Left ventricle myocardium superior (tissue), 1 donor: ENCODE measurements at regions not wholly inside any gene's neighbourhood (a gene's known extent, or its start where the extent isn't known, plus 50 kb on each side); places are given as distances from the start of the nearest gene placed in this dataset.
"Not testable (repeated sequence)": the region's sequence is repeated elsewhere in the genome, so short reads cannot be mapped to it uniquely, and the experiment has no call there.

Source experiments
- ATAC-seq: fragments of 200-7000 bp; cut with Tn5 transposase; one replicate; pipeline ENCODE4 v1.9.1; 2020; ENCODE audit warnings: mild to moderate bottlenecking, moderate library complexity
- DNase-seq: peaks from one replicate; pipeline ENCODE4 v3.0.0-alpha.2; 2020
- intact Hi-C: fragments of 100-400 bp; cut with micrococcal nuclease; formaldehyde crosslinking; loops from one replicate; pipeline ENCODE4 v1.11.0; 2022
- donor health status: DM: no; HTN: yes; CAD: no; lungs with severe emphysema.

GRCh38 chr14:71165121-71166031 is 258.1 kb downstream of the PCNX1 start:
- intact Hi-C loops: no loop called here
- no peak for ATAC-seq
- DNase-seq: no peak

DNA sequence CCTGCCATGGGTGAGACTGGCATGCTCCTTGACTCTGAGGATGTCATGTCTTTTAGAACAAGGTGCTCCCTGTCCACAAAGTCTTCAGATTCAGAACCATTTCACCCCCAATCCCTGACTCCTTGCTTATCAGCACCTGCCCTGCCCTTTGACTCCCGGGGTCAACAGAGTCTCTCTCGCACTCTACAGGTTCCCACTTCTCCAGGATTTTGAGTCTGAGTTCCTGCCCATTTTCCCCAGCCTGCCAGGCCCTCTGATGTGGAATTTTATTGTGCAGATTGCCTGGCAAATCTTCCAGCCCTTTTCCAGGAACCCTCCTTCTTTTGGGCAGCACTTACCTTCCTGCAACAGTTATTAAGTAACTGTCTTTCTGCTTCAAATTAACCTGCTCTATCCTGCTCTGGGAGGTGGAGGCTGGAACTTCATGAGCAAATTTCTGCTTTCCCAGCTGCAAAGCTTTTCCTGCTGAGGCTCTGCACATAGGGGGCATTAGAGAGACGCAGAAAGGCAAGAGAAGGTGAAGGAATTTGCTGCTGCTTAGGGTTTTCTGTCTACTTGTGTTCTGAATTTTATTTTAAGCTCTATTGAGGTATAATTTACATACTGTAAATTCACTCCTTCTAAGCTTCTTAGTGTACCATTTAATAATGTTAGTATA is 259.1 kb downstream of the PCNX1 start:
- intact Hi-C loops: no loop called here
- ATAC-seq (peak; percentile 29), DNase-seq (no peak)

DNA sequence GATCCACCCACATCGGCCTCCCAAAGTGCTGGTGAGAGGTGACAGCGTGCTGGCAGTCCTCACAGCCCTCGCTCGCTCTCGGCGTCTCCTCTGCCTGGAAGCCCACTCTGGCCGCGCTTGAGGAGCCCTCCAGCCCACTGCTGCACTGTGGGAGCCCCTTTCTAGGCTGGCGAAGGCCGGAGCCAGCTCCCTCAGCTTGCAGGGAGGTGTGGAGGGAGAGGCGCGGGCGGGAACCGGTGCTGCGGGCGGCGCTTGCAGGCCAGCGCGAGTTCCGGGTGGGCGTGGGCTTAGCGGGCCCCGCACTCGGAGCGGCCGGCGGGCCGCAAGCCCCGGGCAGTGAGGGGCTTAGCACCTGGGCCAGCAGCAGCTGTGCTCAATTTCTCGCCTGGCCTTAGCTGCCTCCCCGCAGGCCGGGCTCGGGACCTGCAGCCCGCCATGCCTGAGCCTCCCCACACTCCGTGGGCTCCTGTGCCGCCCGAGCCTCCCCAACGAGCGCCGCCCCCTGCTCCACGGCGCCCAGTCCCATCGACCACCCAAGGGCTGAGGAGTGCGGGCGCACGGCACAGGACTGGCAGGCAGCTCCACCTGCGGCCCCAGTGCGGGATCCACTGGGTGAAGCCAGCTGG is 260.2 kb downstream of the PCNX1 start:
- intact Hi-C loops, DNase-seq, ATAC-seq: not testable (repeated sequence)

GRCh38 chr14:71168161-71168560 is 260.9 kb downstream of the PCNX1 start:
- intact Hi-C loops, ATAC-seq: not testable (repeated sequence)

DNA sequence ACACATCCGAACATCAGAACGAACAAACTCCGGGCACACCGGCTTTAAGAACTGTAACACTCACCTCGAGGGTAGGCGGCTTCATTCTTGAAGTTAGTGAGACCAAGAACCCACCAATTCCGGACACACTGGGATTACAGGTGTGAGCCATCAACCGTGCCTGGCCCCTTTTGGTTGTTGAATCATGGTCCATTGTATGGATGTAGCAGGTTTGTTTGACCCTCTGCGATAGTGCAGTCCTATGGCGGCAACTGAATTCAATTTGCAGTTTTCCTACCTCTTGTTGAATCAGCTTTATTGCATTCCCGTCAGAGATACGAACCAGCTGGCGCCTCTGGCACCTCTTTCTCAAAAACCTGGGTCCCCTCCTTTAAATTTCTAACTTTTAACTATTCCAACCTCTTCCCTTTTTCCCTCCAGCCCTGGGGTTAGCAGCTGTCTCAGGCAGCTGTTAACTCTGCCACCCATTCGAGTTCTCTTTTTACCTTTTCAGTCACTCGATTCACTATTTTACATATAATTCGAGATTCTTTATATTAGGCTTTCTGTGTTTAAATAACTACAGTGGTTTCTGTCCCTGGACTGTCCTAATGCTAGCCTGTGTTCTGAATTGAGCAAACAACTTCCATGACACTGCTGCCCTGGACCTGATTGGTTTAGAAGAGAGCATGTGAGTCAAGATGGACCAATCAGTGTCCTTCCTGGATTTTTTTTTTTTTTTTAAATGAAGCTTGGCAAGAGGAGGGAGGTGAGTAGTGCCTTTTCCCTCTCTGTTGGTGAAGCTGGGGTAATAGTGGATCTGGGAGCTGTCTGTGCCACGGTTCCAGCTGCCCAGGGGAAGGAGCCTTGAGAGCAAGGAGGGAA is 261.5 kb downstream of the PCNX1 start:
- no peak for DNase-seq
- no peak for ATAC-seq
- intact Hi-C loops: no loop called here

More at GRCh38 chr14:71168161-71168560, 260.9 kb downstream of the PCNX1 start:
- not testable (repeated sequence) for DNase-seq

DNA sequence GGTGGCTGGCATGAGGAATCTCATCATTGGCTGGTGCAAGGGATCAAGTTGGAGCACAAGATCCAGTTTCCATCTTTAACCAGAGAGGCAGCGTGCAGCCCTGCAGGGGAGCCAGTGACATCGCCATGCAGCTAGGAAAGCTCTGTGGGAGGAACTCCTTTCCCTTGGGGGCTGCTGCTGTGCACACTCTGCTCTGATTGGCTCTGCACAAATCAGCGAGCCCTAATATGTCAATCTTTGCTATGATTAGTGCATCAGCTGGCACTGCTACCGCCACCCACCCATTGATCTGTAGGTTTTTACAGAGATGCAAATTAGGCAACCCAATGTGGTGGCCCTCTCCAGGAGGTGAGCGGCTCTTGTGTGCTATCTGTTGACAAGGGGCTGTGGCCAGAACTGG is 262.6 kb downstream of the PCNX1 start:
- intact Hi-C loops: no loop called here
- DNase-seq (no peak), ATAC-seq (no peak)

- no peak for ATAC-seq
- DNase-seq: no peak
- intact Hi-C loops: no loop called here
These were observed 268.2 kb downstream of the PCNX1 start for GRCh38 chr14:71175491-71175890.

- intact Hi-C loops: no loop called here
- no peak for ATAC-seq
These were observed 271.8 kb downstream of the PCNX1 start for GRCh38 chr14:71179066-71179465.

GRCh38 chr14:71180397-71180796 is 273.1 kb downstream of the PCNX1 start:
- ATAC-seq (no peak), DNase-seq (no peak)
- intact Hi-C loops: no loop called here

More at GRCh38 chr14:71179066-71179465, 271.8 kb downstream of the PCNX1 start:
- no peak for DNase-seq

GRCh38 chr14:71181215-71182003 is 274.1 kb downstream of the PCNX1 start:
- no peak for ATAC-seq
- intact Hi-C loops: no loop called here
- no peak for DNase-seq

- intact Hi-C loops: no loop called here
- no peak for DNase-seq
- ATAC-seq: no peak
These were observed 276.8 kb downstream of the PCNX1 start for GRCh38 chr14:71183876-71184689.

DNA sequence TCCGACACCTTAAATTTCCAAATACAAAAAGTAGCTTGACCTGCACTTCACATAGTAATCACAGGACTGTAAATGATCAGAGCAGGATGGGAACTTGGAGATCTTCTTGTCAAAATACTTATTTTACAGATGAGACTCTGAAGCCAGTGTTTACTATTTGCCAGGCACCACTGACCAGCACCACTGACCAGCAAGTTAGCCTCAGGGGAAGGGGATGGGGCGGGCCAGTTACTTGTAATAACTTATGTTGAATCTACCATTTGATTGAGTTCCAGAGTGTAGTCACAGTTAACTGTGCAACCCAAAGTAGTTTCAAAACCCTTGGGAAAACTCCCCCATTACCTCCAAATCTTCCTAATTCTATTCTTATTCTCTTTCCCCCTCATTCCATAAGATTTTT is 278.4 kb downstream of the PCNX1 start:
- intact Hi-C loops: no loop called here
- ATAC-seq (no peak), DNase-seq (no peak)

DNA sequence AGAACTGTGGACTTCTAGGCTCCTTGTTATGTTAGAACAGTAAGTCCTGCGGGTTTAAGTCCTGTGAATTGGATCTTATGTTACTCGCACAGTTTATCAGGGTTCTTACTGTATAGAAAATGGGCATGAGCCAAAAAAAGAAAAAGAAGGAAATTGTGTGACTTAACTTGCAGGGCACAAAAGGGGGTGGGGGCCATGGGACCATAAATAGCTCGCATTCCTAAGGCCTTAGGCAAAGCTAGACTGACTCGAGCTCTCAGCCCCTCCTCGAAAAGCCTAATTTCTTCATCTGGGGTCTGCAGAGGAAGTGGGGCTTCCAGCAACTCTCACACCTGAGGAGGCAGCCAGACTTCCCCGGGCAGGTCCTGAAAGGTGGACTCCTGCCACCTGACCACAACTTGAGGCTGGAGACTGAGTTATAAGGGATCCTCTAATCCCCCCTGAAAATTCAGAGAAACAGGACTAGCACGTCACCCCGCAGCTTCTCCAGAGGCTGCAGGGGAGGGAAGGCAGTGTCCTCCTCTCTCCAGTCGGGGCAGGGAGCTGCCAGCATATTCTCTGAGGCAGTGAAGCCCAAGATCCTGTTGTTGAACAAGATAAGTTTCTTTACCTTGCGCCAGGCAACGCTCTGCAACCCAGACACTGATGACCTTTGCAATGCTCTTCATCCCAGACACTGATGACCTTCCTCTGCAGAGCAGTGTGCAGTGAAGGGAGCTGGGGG is 280.5 kb downstream of the PCNX1 start:
- DNase-seq (no peak), ATAC-seq (no peak)
- intact Hi-C loops: no loop called here

DNA sequence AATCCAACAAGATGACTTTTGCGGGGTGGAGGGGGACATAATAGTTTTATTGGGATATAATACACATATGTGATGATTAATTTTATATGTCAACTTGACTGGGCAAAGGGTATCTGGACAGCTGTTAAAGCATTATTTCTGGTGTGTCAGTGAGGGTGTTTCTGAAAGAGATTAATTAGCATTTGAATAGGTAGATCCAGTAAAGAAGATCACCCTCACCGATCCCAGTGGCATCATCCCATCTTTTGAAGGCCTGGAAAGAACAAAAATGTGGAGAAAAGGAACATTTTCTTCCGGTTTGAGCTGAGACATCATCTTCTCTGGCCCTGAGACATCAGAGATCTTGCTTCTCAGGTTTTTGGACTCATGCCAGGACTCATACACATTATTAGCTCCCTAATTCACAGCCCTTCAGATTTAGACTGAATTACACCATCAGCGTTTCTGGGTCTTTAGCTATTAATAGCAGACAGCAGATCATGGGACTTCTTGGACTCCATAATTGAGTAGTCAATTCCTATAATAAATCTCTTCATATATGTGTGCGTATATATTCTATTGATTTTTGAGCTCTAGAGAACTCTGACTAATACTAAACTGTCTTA is 283.6 kb downstream of the PCNX1 start:
- intact Hi-C loops: no loop called here
- DNase-seq (no peak), ATAC-seq (no peak)

GRCh38 chr14:71193663-71194062 is 286.4 kb downstream of the PCNX1 start:
- DNase-seq (no peak), ATAC-seq (no peak)
- intact Hi-C loops: no loop called here

DNA sequence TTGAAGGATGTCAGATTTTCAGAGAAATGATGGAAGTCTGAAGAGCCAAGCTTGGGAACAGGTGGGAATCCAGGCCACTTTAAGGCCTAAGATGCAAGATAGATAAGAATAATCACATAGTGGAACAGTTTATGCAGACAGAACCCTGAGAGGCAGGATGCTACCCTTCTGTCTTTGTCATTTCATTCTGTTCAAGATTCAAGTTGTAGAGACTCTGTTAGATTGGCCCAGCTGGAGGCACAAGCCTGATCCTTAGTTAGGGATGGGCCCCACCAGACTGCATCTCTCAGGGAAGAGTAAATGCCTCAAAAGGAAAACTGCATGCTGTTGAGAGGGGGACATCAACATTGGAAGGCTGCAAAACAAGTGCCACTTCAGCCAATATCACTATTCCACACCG is 287.0 kb downstream of the PCNX1 start:
- ATAC-seq: no peak
- no peak for DNase-seq
- intact Hi-C loops: no loop called here

DNA sequence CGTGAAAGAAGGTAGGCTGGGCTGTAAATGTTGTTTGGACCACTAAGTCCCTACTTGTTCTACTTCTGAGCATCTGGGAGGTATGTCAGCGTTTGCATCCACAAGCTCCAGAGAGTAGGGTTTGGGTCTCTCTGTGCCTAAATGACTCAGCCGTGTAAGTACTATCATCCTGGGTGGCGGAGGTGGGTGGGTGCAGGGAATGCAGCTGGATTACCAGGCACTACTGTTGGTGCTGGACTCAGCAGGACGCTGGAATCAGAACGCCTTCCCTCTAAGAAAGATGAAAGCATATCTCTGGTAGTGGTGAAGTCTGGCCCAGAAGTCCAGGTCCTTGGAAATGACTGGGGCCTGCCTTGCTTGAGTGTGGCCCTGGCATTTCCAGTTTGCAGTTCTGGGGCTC is 289.7 kb downstream of the PCNX1 start:
- ATAC-seq (no peak), DNase-seq (no peak)
- intact Hi-C loops: no loop called here
